ENCODE measurements at regions not wholly inside any gene's neighbourhood (a gene's known extent, or its start where the extent isn't known, plus 50 kb on each side); places are given as distances from the start of the nearest gene placed in this dataset.
A peak's percentile ranks its signal among the peaks of the same experiment; 100 is the strongest.

- no peaks in the 10 kb centered on the region for H3K79me2 ChIP-seq (ENCODE audit: low read length)
- H3K27me3 ChIP-seq (ENCODE audit: low read depth, low read length), result no peaks in the 10 kb centered on the region
- H2AFZ ChIP-seq (ENCODE audit: low read depth, low read length), result no peak overlapping the region
- no peak overlapping the region for H3K9ac ChIP-seq (ENCODE audit: low read length)
- no peak overlapping the region for H3K4me3 ChIP-seq (ENCODE audit: low read length)
- no peaks in the 10 kb centered on the region for H3K36me3 ChIP-seq (replicated peaks; ENCODE audit: low read depth, low read length)
- TF ChIP-seq EZH2phosphoT487 (IDR thresholded peaks at IDR 0.05; ENCODE audit: low read depth) (no peak), CTCF (IDR thresholded peaks at IDR 0.05; ENCODE audit: low read depth, low read length) (no peak)
- no peaks in the 10 kb centered on the region for H3K9me3 ChIP-seq (ENCODE audit: insufficient read depth, low read length)
- no peak overlapping the region for H3K27ac ChIP-seq (ENCODE audit: low read length)
- no peak overlapping the region for H3K4me2 ChIP-seq (ENCODE audit: low read length)
- no peaks in the 10 kb centered on the region for H4K20me1 ChIP-seq (ENCODE audit: insufficient read depth, low read length)
- no peaks in the 10 kb centered on the region for H3K4me1 ChIP-seq (ENCODE audit: low read length)
Observed at GRCh38 chr11:98679673-98680072, 341.1 kb upstream of the CNTN5 start.

GRCh38 chr11:98701541-98701940 is 319.2 kb upstream of the CNTN5 start:
- H2AFZ ChIP-seq (ENCODE audit: low read depth, low read length), result no peak overlapping the region
- H3K27ac ChIP-seq (ENCODE audit: low read length), result no peak overlapping the region
- no peaks in the 10 kb centered on the region for H3K27me3 ChIP-seq (ENCODE audit: low read depth, low read length)
- H4K20me1 ChIP-seq (ENCODE audit: insufficient read depth, low read length), result no peaks in the 10 kb centered on the region
- no peak overlapping the region for H3K9ac ChIP-seq (ENCODE audit: low read length)
- H3K36me3 ChIP-seq (replicated peaks; ENCODE audit: low read depth, low read length), result no peaks in the 10 kb centered on the region
- H3K9me3 ChIP-seq (ENCODE audit: insufficient read depth, low read length), result no peaks in the 10 kb centered on the region
- no peaks in the 10 kb centered on the region for H3K79me2 ChIP-seq (ENCODE audit: low read length)
- H3K4me2 ChIP-seq (ENCODE audit: low read length), result no peak overlapping the region
- H3K4me1 ChIP-seq (ENCODE audit: low read length), result no peaks in the 10 kb centered on the region
- H3K4me3 ChIP-seq (ENCODE audit: low read length), result no peak overlapping the region
- TF ChIP-seq CTCF (IDR thresholded peaks at IDR 0.05; ENCODE audit: low read depth, low read length), result no peak

GRCh38 chr11:98703779-98704556 is 316.8 kb upstream of the CNTN5 start:
- no peak overlapping the region for H3K9ac ChIP-seq (ENCODE audit: low read length)
- H3K27me3 ChIP-seq (ENCODE audit: low read depth, low read length), result no peaks in the 10 kb centered on the region
- no peak for TF ChIP-seq EZH2phosphoT487 (IDR thresholded peaks at IDR 0.05; ENCODE audit: low read depth)
- TF ChIP-seq CTCF (IDR thresholded peaks at IDR 0.05; ENCODE audit: low read depth, low read length), result no peak
- H3K79me2 ChIP-seq (ENCODE audit: low read length), result no peaks in the 10 kb centered on the region
- no peaks in the 10 kb centered on the region for H3K4me1 ChIP-seq (ENCODE audit: low read length)
- no peaks in the 10 kb centered on the region for H4K20me1 ChIP-seq (ENCODE audit: insufficient read depth, low read length)
- H2AFZ ChIP-seq (ENCODE audit: low read depth, low read length), result peak overlapping the region; percentile 81; the same call in 1 of the 2 replicates
- no peaks in the 10 kb centered on the region for H3K9me3 ChIP-seq (ENCODE audit: insufficient read depth, low read length)
- H3K4me3 ChIP-seq (ENCODE audit: low read length), result no peak overlapping the region
- 0 out of 2 replicates have a peak overlapping the region, but pooled peaks have one; percentile 3 for H3K4me2 ChIP-seq (ENCODE audit: low read length)
- no peaks in the 10 kb centered on the region for H3K36me3 ChIP-seq (replicated peaks; ENCODE audit: low read depth, low read length)
- H3K27ac ChIP-seq (ENCODE audit: low read length), result no peak overlapping the region

- Histone ChIP-seq H3K4me1 (ENCODE audit: low read length) (no peaks in the 10 kb centered on the region), H3K4me3 (ENCODE audit: low read length) (no peak overlapping the region), H3K9ac (ENCODE audit: low read length) (no peak overlapping the region), H2AFZ (ENCODE audit: low read depth, low read length) (no peak overlapping the region), H3K36me3 (replicated peaks; ENCODE audit: low read depth, low read length) (no peaks in the 10 kb centered on the region), H3K27me3 (ENCODE audit: low read depth, low read length) (no peaks in the 10 kb centered on the region), H3K9me3 (ENCODE audit: insufficient read depth, low read length) (no peaks in the 10 kb centered on the region), H3K79me2 (ENCODE audit: low read length) (no peaks in the 10 kb centered on the region), H3K4me2 (ENCODE audit: low read length) (no peak overlapping the region), H4K20me1 (ENCODE audit: insufficient read depth, low read length) (no peaks in the 10 kb centered on the region), H3K27ac (ENCODE audit: low read length) (no peak overlapping the region)
- no peak for TF ChIP-seq CTCF (IDR thresholded peaks at IDR 0.05; ENCODE audit: low read depth, low read length)
- TF ChIP-seq EZH2phosphoT487 (IDR thresholded peaks at IDR 0.05; ENCODE audit: low read depth), result no peak
Observed at GRCh38 chr11:98710026-98710425, 310.7 kb upstream of the CNTN5 start.

Measured in OCI-LY3 (cell line).